Neural progenitor cell (in vitro differentiated cells): ENCODE measurements at regions not wholly inside any gene's neighbourhood (a gene's known extent, or its start where the extent isn't known, plus 50 kb on each side); places are given as distances from the start of the nearest gene placed in this dataset.
A peak's percentile ranks its signal among the peaks of the same experiment; 100 is the strongest.

ENCODE experiments used
- DNase-seq: peaks from one replicate; pipeline ENCODE4 v3.0.0-alpha.2; 2016; ENCODE audit warnings: low spot score
- H2AFZ ChIP-seq: fragments of 200-600 bp; sonication (generic); replicated peaks from 2 replicates; pipeline ENCODE4 v1.6.1; 2016; ENCODE audit warnings: antibody characterized with exemption
- H3F3A ChIP-seq: fragments of 200-600 bp; sonication (generic); 2 replicates; pipeline ENCODE4 v1.6.1; 2016; ENCODE audit warnings: antibody characterized with exemption, low read depth
- H3K27ac ChIP-seq: fragments of 200-600 bp; sonication (generic); 2 replicates; pipeline ENCODE4 v1.5.1; 2016; ENCODE audit warnings: mild to moderate bottlenecking
- H3K27me3 ChIP-seq: fragments of 200-600 bp; sonication (generic); 2 replicates; pipeline ENCODE4 v1.6.1; 2016; ENCODE audit warnings: mild to moderate bottlenecking, moderate library complexity
- H3K36me3 ChIP-seq: fragments of 200-600 bp; sonication (generic); 2 replicates; pipeline ENCODE4 v1.5.1; 2016
- H3K4me1 ChIP-seq: fragments of 200-600 bp; sonication (generic); 2 replicates; pipeline ENCODE4 v1.6.1; 2016; ENCODE audit warnings: mixed run types
- H3K4me2 ChIP-seq: fragments of 200-600 bp; sonication (generic); 2 replicates; pipeline ENCODE4 v1.6.1; 2016
- H3K4me3 ChIP-seq: fragments of 200-600 bp; sonication (generic); 2 replicates; pipeline ENCODE4 v1.5.1; 2016
- H3K79me2 ChIP-seq: fragments of 200-600 bp; sonication (generic); 2 replicates; pipeline ENCODE4 v1.6.1; 2016; ENCODE audit warnings: low read depth
- H3K9ac ChIP-seq: fragments of 200-600 bp; sonication (generic); 2 replicates; pipeline ENCODE4 v1.6.1; 2016
- H3K9me3 ChIP-seq: fragments of 200-600 bp; sonication (generic); 2 replicates; pipeline ENCODE4 v1.5.1; 2016; ENCODE audit warnings: low read depth
- H4K20me1 ChIP-seq: fragments of 200-600 bp; sonication (generic); 2 replicates; pipeline ENCODE4 v1.6.1; 2016; ENCODE audit warnings: low read depth
- H3K27ac Mint-ChIP-seq: 3 replicates; pipeline ENCODE4 v1.8.0; 2021; ENCODE audit warnings: mixed read lengths
- H3K27me3 Mint-ChIP-seq: 2 replicates; pipeline ENCODE4 v1.8.0; 2022; ENCODE audit warnings: low read depth, mild to moderate bottlenecking, inconsistent platforms, moderate library complexity, mixed read lengths; ENCODE audit not compliant: insufficient read depth
- H3K36me3 Mint-ChIP-seq: 3 replicates; pipeline ENCODE4 v1.8.0; 2021; ENCODE audit warnings: mixed read lengths
- H3K4me1 Mint-ChIP-seq: 3 replicates; pipeline ENCODE4 v1.8.0; 2021; ENCODE audit warnings: mixed read lengths
- H3K4me3 Mint-ChIP-seq: 3 replicates; pipeline ENCODE4 v1.8.0; 2021; ENCODE audit warnings: mild to moderate bottlenecking, moderate library complexity, mixed read lengths
- H3K9me3 Mint-ChIP-seq: 3 replicates; pipeline ENCODE4 v1.8.0; 2020; ENCODE audit warnings: mixed read lengths
- EZH2 ChIP-seq: fragments of 200-600 bp; sonication (generic); IDR thresholded peaks from 2 replicates; pipeline ENCODE4 v1.6.1; 2017; ENCODE audit warnings: antibody characterized with exemption, mild to moderate bottlenecking, moderate library complexity
- EZH2phosphoT487 ChIP-seq: fragments of 200-600 bp; sonication (generic); IDR thresholded peaks from 2 replicates; pipeline ENCODE4 v1.6.1; 2017; ENCODE audit warnings: antibody characterized with exemption
- TF ChIP-seq, protein P1 (sequence below): fragments of 200-600 bp; sonication (generic); IDR thresholded peaks from 2 replicates; pipeline ENCODE4 v1.5.1; 2017; ENCODE audit warnings: antibody characterized with exemption, mild to moderate bottlenecking

DNA sequence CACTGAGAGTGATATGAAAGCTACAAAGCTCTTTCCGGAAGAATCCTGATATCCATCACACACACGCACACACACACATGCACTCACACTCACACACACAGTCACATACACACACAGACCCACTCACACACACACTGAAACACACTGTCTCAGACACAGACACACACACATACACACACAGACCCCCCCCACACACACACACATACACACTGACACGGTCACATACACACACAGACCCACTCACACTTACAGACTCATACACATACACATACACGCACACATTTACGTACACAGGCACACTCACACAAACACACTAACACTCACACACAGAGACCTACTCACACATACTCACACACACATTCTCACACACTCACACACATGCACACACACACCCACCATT is 58.6 kb downstream of the LIG4 start:
- H3K27ac ChIP-seq: no peak overlapping the region
- H3K79me2 ChIP-seq: no peaks in the 10 kb centered on the region
- no peak overlapping the region for H3K9ac ChIP-seq
- no peaks in the 10 kb centered on the region for H3K9me3 Mint-ChIP-seq
- no peaks in the 10 kb centered on the region for H3K27me3 ChIP-seq
- H3K4me3 ChIP-seq: no peak overlapping the region
- H3K27ac Mint-ChIP-seq: peak overlapping the region; percentile 0
- H3K27me3 Mint-ChIP-seq: no peaks in the 10 kb centered on the region
- no peaks in the 10 kb centered on the region for H3K4me1 ChIP-seq
- H2AFZ ChIP-seq: no peak overlapping the region
- H3K4me3 Mint-ChIP-seq: no peak overlapping the region
- H3K4me2 ChIP-seq: no peak overlapping the region
- H3K4me1 Mint-ChIP-seq: no peaks in the 10 kb centered on the region
- no peaks in the 10 kb centered on the region for H3K9me3 ChIP-seq
- TF ChIP-seq, protein P1, sequence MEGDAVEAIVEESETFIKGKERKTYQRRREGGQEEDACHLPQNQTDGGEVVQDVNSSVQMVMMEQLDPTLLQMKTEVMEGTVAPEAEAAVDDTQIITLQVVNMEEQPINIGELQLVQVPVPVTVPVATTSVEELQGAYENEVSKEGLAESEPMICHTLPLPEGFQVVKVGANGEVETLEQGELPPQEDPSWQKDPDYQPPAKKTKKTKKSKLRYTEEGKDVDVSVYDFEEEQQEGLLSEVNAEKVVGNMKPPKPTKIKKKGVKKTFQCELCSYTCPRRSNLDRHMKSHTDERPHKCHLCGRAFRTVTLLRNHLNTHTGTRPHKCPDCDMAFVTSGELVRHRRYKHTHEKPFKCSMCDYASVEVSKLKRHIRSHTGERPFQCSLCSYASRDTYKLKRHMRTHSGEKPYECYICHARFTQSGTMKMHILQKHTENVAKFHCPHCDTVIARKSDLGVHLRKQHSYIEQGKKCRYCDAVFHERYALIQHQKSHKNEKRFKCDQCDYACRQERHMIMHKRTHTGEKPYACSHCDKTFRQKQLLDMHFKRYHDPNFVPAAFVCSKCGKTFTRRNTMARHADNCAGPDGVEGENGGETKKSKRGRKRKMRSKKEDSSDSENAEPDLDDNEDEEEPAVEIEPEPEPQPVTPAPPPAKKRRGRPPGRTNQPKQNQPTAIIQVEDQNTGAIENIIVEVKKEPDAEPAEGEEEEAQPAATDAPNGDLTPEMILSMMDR: no peak
- TF ChIP-seq EZH2: no peak
- TF ChIP-seq EZH2phosphoT487: no peak
- no peak for DNase-seq
- no peaks in the 10 kb centered on the region for H4K20me1 ChIP-seq
- no peaks in the 10 kb centered on the region for H3K36me3 Mint-ChIP-seq
- H3K36me3 ChIP-seq: no peaks in the 10 kb centered on the region
- no peaks in the 10 kb centered on the region for H3F3A ChIP-seq

DNA sequence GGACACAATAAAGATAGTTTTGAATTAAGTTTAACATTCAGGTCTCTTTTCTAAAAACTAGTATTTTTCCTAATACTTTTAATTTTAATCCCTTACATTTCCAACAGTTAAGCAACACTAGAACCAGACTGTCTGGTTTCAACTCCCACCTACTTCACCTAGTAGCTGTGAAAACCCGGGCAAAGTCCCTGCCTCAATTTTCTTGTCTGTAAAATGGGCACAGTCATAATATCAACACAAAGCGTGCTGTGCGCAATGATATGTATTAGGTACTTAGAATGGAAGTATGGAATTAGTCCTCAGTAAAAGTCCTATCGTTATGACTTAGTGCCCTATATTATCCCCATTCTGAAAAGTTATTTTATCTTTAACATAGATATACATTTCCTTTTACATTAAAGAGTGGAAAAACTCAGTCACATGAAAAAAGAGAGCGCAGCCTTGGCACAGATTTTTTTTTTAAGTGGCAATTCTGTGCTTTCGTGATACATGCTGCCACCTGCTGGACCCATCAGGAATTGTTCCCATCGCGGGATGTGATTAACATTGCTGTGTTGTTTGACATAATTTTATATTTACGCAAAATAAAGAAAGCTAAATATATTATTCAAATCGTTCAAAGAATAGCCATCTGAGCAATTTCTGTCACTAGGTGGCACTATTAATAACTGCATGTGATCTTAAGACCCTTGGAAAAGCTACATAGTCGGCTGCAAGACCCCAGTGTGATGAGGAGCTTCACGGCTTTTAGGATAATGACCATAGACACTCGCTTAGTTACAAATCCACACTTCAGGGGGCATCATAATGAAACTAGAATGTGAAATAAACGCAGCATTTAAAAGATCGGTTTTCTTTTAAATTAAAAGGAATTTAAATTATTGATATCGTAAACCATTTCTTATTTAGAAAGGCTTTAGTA is 59.9 kb downstream of the LIG4 start:
- Mint-ChIP-seq H3K27ac (no peak overlapping the region), H3K4me1 (no peaks in the 10 kb centered on the region), H3K36me3 (no peaks in the 10 kb centered on the region), H3K9me3 (no peaks in the 10 kb centered on the region), H3K4me3 (no peak overlapping the region), H3K27me3 (no peaks in the 10 kb centered on the region)
- TF ChIP-seq EZH2phosphoT487: no peak
- TF ChIP-seq, protein P1: peak; percentile 98
- no peak for TF ChIP-seq EZH2
- H3K27ac ChIP-seq: no peak overlapping the region
- no peaks in the 10 kb centered on the region for H3K27me3 ChIP-seq
- no peaks in the 10 kb centered on the region for H4K20me1 ChIP-seq
- H3K9ac ChIP-seq: no peak overlapping the region
- DNase-seq: peak; percentile 52
- H3K4me1 ChIP-seq: no peaks in the 10 kb centered on the region
- no peaks in the 10 kb centered on the region for H3K36me3 ChIP-seq
- H2AFZ ChIP-seq: peak overlapping the region; percentile 58
- H3K79me2 ChIP-seq: no peaks in the 10 kb centered on the region
- H3K9me3 ChIP-seq: no peaks in the 10 kb centered on the region
- no peak overlapping the region for H3K4me2 ChIP-seq
- H3F3A ChIP-seq: no peaks in the 10 kb centered on the region
- H3K4me3 ChIP-seq: no peak overlapping the region

DNA sequence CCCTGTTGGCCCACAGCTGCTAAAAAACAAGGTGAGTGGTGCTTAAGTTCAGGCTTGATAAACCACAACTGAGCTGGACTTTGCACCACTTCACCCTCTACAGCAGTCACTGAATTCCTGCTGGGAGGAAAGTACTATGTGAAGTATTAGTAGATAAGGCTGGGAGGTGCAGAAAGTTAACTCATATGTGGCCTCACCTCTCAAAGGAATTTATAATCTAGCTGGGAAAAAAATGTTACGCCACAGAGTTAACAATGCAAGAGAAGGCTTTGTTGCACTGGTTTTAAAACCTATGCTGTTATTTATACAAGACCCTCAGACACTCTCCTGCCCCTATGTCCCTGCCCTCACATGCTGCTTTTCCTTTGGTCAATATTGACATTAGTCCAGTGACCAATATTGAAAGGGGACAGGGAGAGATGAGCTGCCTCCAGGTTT is 60.9 kb downstream of the LIG4 start:
- H3K36me3 ChIP-seq: no peaks in the 10 kb centered on the region
- no peak overlapping the region for H3K4me3 ChIP-seq
- no peaks in the 10 kb centered on the region for H4K20me1 ChIP-seq
- H3K4me2 ChIP-seq: no peak overlapping the region
- H3K9ac ChIP-seq: no peak overlapping the region
- no peaks in the 10 kb centered on the region for H3K27me3 ChIP-seq
- H3K27ac ChIP-seq: no peak overlapping the region
- no peak for DNase-seq
- no peaks in the 10 kb centered on the region for H3K79me2 ChIP-seq
- no peaks in the 10 kb centered on the region for H3F3A ChIP-seq
- no peak overlapping the region for H3K27ac Mint-ChIP-seq
- no peaks in the 10 kb centered on the region for H3K27me3 Mint-ChIP-seq
- TF ChIP-seq, protein P1: no peak
- TF ChIP-seq EZH2phosphoT487 (no peak), EZH2 (no peak)
- H3K4me3 Mint-ChIP-seq: no peak overlapping the region
- H3K4me1 Mint-ChIP-seq: no peaks in the 10 kb centered on the region
- H3K36me3 Mint-ChIP-seq: no peaks in the 10 kb centered on the region
- H3K4me1 ChIP-seq: no peaks in the 10 kb centered on the region
- no peak overlapping the region for H2AFZ ChIP-seq
- H3K9me3 ChIP-seq: no peaks in the 10 kb centered on the region
- H3K9me3 Mint-ChIP-seq: no peaks in the 10 kb centered on the region
